ENCODE measurements at regions not wholly inside any gene's neighbourhood (a gene's known extent, or its start where the extent isn't known, plus 50 kb on each side); places are given as distances from the start of the nearest gene placed in this dataset.

DNA sequence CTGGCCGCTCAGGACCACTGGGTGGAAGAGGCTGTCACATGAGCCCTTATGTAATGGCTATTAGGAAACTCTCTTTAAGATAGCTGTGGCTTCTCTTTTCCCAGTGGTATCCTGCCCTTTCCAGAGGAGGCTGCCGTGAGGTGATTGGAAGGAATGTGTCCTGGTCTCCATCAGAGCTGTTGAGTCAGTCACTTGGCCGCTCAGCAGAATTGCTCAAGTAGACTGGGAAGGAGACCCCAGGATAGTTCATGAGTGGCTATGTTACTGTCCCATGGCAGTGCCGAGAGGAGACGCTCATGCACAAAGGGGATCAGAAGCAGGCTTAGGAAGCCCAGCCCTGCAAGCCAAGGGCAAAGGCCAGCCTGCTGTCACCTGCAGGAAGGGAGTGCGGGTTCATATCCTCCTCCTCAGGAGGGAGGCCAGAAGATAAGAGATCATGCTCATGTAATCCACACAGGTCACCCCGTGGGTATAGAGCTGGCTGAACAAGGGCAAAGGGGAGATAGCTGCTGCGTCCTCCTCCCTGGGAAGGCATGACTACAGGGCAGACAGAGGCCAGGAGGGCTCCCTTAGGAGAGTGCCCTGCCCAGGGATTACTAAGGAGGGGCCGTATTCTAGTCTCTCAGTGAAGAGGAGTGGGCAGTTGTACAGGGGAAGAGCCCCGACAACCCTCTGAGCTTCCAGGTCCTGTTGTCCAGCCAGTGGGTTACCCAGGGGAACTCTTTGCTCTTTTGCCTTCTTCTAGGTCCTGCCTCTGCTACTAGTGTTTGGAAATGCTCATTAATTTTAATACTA lies 137.0 kb upstream of the MAX start (continued):
- TF ChIP-seq, protein P1, sequence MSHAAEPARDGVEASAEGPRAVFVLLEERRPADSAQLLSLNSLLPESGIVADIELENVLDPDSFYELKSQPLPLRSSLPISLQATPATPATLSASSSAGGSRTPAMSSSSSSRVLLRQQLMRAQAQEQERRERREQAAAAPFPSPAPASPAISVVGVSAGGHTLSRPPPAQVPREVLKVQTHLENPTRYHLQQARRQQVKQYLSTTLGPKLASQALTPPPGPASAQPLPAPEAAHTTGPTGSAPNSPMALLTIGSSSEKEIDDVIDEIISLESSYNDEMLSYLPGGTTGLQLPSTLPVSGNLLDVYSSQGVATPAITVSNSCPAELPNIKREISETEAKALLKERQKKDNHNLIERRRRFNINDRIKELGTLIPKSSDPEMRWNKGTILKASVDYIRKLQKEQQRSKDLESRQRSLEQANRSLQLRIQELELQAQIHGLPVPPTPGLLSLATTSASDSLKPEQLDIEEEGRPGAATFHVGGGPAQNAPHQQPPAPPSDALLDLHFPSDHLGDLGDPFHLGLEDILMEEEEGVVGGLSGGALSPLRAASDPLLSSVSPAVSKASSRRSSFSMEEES (CRISPR knock-in tag; IDR thresholded peaks at IDR 0.05) = peak; percentile 83
- peak; percentile 39 for TF ChIP-seq XRCC5 (optimal IDR thresholded peaks at IDR 0.05; ENCODE audit: low read length)
- TF ChIP-seq LCORL (IDR thresholded peaks at IDR 0.05) = no peak
- TF ChIP-seq LCORL (CRISPR knock-in tag; IDR thresholded peaks at IDR 0.05) = 0 out of 2 replicates have a peak, but pooled peaks have one; percentile 19
- TF ChIP-seq ZNF598 (CRISPR knock-in tag; IDR thresholded peaks at IDR 0.05; ENCODE audit: borderline replicate concordance) = no peak
- peak; percentile 17; the same call in 1 of the 2 replicates for TF ChIP-seq ZFX (CRISPR knock-in tag; IDR thresholded peaks at IDR 0.05; ENCODE audit: low read depth)
- TF ChIP-seq TGIF2 (CRISPR knock-in tag; IDR thresholded peaks at IDR 0.05) = 0 out of 2 replicates have a peak, but pooled peaks have one; percentile 26
- TF ChIP-seq KDM3A (CRISPR knock-in tag; IDR thresholded peaks at IDR 0.05; ENCODE audit: low read depth) = 0 out of 2 replicates have a peak, but pooled peaks have one; percentile 26
- peak; percentile 65; the same call in 1 of the 2 replicates for TF ChIP-seq PPARG (CRISPR knock-in tag; conservative IDR thresholded peaks at IDR 0.05)
- TF ChIP-seq, protein P2, sequence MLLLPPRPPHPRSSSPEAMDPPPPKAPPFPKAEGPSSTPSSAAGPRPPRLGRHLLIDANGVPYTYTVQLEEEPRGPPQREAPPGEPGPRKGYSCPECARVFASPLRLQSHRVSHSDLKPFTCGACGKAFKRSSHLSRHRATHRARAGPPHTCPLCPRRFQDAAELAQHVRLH (CRISPR knock-in tag; IDR thresholded peaks at IDR 0.05; ENCODE audit: borderline replicate concordance, low read depth) = peak; percentile 49; the same call in 1 of the 2 replicates
- TF ChIP-seq, protein P3, sequence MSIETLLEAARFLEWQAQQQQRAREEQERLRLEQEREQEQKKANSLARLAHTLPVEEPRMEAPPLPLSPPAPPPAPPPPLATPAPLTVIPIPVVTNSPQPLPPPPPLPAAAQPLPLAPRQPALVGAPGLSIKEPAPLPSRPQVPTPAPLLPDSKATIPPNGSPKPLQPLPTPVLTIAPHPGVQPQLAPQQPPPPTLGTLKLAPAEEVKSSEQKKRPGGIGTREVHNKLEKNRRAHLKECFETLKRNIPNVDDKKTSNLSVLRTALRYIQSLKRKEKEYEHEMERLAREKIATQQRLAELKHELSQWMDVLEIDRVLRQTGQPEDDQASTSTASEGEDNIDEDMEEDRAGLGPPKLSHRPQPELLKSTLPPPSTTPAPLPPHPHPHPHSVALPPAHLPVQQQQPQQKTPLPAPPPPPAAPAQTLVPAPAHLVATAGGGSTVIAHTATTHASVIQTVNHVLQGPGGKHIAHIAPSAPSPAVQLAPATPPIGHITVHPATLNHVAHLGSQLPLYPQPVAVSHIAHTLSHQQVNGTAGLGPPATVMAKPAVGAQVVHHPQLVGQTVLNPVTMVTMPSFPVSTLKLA (IDR thresholded peaks at IDR 0.05) = no peak
- TF ChIP-seq MEIS1 (CRISPR knock-in tag; IDR thresholded peaks at IDR 0.05; ENCODE audit: borderline replicate concordance) = no peak
- TF ChIP-seq HDAC1 (CRISPR knock-in tag; IDR thresholded peaks at IDR 0.05) = 0 out of 2 replicates have a peak, but pooled peaks have one; percentile 16
- peak; percentile 69; the same call in 1 of the 2 replicates for TF ChIP-seq ZNF768 (CRISPR knock-in tag; IDR thresholded peaks at IDR 0.05)
- no peak; the same call in 1 of the 2 replicates for TF ChIP-seq KDM4B (CRISPR knock-in tag; IDR thresholded peaks at IDR 0.05)
- no peak for TF ChIP-seq RORA (CRISPR knock-in tag; IDR thresholded peaks at IDR 0.05)
- TF ChIP-seq, protein P4, sequence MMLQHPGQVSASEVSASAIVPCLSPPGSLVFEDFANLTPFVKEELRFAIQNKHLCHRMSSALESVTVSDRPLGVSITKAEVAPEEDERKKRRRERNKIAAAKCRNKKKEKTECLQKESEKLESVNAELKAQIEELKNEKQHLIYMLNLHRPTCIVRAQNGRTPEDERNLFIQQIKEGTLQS (CRISPR knock-in tag; IDR thresholded peaks at IDR 0.05) = 0 out of 2 replicates have a peak, but pooled peaks have one; percentile 43
- TF ChIP-seq SALL1 (CRISPR knock-in tag; IDR thresholded peaks at IDR 0.05) = peak; percentile 34; the same call in 1 of the 2 replicates
- TF ChIP-seq RARA (CRISPR knock-in tag; IDR thresholded peaks at IDR 0.05) = peak; percentile 65
- no peak for TF ChIP-seq ZNF660 (CRISPR knock-in tag; IDR thresholded peaks at IDR 0.05; ENCODE audit: borderline replicate concordance, low read depth)
- peak; percentile 42; the same call in 1 of the 2 replicates for TF ChIP-seq SAP130 (CRISPR knock-in tag; IDR thresholded peaks at IDR 0.05; ENCODE audit: low read depth)
- peak; percentile 77; the same call in 1 of the 2 replicates for TF ChIP-seq HDAC2 (CRISPR knock-in tag; IDR thresholded peaks at IDR 0.05)
- peak; percentile 34; the same call in 1 of the 2 replicates for TF ChIP-seq RBFOX2 (IDR thresholded peaks at IDR 0.05; ENCODE audit: low read depth, low read length)
- peak; percentile 23; the same call in 1 of the 2 replicates for TF ChIP-seq KDM2A (CRISPR knock-in tag; IDR thresholded peaks at IDR 0.05; ENCODE audit: borderline replicate concordance, low read depth)
